HL-60/S4 treated with retinoic acid at 250 ng/mL for 4 days and 3 days (cell line): ENCODE measurements at regions not wholly inside any gene's neighbourhood (a gene's known extent, or its start where the extent isn't known, plus 50 kb on each side); places are given as distances from the start of the nearest gene placed in this dataset.

Experiments used
- in situ Hi-C: fragments of 300-500 bp; cut with MboI; formaldehyde crosslinking; loops from 2 replicates; pipeline ENCODE4 v1.7.0; 2022; ENCODE audit warnings: low sequenced_read_pairs

- in situ Hi-C loops, result no loop called here
These were observed 114.3 kb upstream of the HS3ST1 start for GRCh38 chr4:11542952-11543351.

GRCh38 chr4:11537846-11538245 is 109.2 kb upstream of the HS3ST1 start:
- in situ Hi-C loops, result no loop called here

GRCh38 chr4:11535333-11535732 is 106.6 kb upstream of the HS3ST1 start:
- in situ Hi-C loops, result no loop called here

GRCh38 chr4:11534623-11535302 is 106.1 kb upstream of the HS3ST1 start:
- in situ Hi-C loops, result no loop called here

GRCh38 chr4:11532138-11532537 is 103.4 kb upstream of the HS3ST1 start:
- in situ Hi-C loops, result no loop called here

- in situ Hi-C loops, result no loop called here
These were observed 101.0 kb upstream of the HS3ST1 start for GRCh38 chr4:11529625-11530201.

- in situ Hi-C loops, result no loop called here
These were observed 96.4 kb upstream of the HS3ST1 start for GRCh38 chr4:11525085-11525484.

- in situ Hi-C loops, result no loop called here
These were observed 90.1 kb upstream of the HS3ST1 start for GRCh38 chr4:11518754-11519153.

- in situ Hi-C loops, result no loop called here
These were observed 86.2 kb upstream of the HS3ST1 start for GRCh38 chr4:11514779-11515419.

- in situ Hi-C loops, result no loop called here
These were observed 85.3 kb upstream of the HS3ST1 start for GRCh38 chr4:11514003-11514402.

- in situ Hi-C loops, result no loop called here
These were observed 84.2 kb upstream of the HS3ST1 start for GRCh38 chr4:11512871-11513270.

- in situ Hi-C loops, result no loop called here
These were observed 82.6 kb upstream of the HS3ST1 start for GRCh38 chr4:11511321-11511720.

GRCh38 chr4:11507920-11508319 is 79.2 kb upstream of the HS3ST1 start:
- in situ Hi-C loops, result no loop called here

GRCh38 chr4:11506194-11506593 is 77.5 kb upstream of the HS3ST1 start:
- in situ Hi-C loops, result no loop called here

GRCh38 chr4:11505221-11505971 is 76.7 kb upstream of the HS3ST1 start:
- in situ Hi-C loops, result no loop called here

GRCh38 chr4:11503166-11503565 is 74.5 kb upstream of the HS3ST1 start:
- in situ Hi-C loops, result no loop called here

GRCh38 chr4:11497972-11498371 is 69.3 kb upstream of the HS3ST1 start:
- in situ Hi-C loops, result no loop called here

- in situ Hi-C loops, result no loop called here
These were observed 68.6 kb upstream of the HS3ST1 start for GRCh38 chr4:11497212-11497806.

- in situ Hi-C loops, result no loop called here
These were observed 67.7 kb upstream of the HS3ST1 start for GRCh38 chr4:11496351-11496829.

GRCh38 chr4:11495818-11496217 is 67.1 kb upstream of the HS3ST1 start:
- in situ Hi-C loops, result no loop called here

GRCh38 chr4:11495291-11495690 is 66.6 kb upstream of the HS3ST1 start:
- in situ Hi-C loops, result no loop called here
